NCI-H2171 treated with DMSO at 0.1 percent for 48 hours (cell line): ENCODE measurements at regions not wholly inside any gene's neighbourhood (a gene's known extent, or its start where the extent isn't known, plus 50 kb on each side); places are given as distances from the start of the nearest gene placed in this dataset.
"Not testable (repeated sequence)": the region's sequence is repeated elsewhere in the genome, so short reads cannot be mapped to it uniquely, and the experiment has no call there.

Experiments used
- DNase-seq: peaks from one replicate; lab custom pipeline; 2025; lab: John Stamatoyannopoulos, UW

- no peak for DNase-seq
Observed at GRCh38 chr2:172261292-172261691, 158.6 kb upstream of the DLX2 start.

- no peak for DNase-seq
Observed at GRCh38 chr2:172262486-172262885, 159.8 kb upstream of the DLX2 start.

GRCh38 chr2:172264820-172265219, 162.1 kb upstream of the DLX2 start:
- not testable (repeated sequence) for DNase-seq

- DNase-seq: not testable (repeated sequence)
Observed at GRCh38 chr2:172269507-172270244, 157.7 kb upstream of the ITGA6 start.

- peak; percentile 46 for DNase-seq
Observed at GRCh38 chr2:172270278-172271079, 156.9 kb upstream of the ITGA6 start.

GRCh38 chr2:172273910-172274571, 153.3 kb upstream of the ITGA6 start:
- DNase-seq: peak; percentile 22

- DNase-seq: no peak
Observed at GRCh38 chr2:172275239-172275638, 152.1 kb upstream of the ITGA6 start.

- DNase-seq: no peak
Observed at GRCh38 chr2:172276961-172277360, 150.4 kb upstream of the ITGA6 start.

GRCh38 chr2:172278667-172279066, 148.7 kb upstream of the ITGA6 start:
- no peak for DNase-seq

GRCh38 chr2:172279214-172279613, 148.2 kb upstream of the ITGA6 start:
- DNase-seq: no peak

GRCh38 chr2:172279813-172280212, 147.6 kb upstream of the ITGA6 start:
- DNase-seq: no peak

GRCh38 chr2:172280571-172281361, 146.6 kb upstream of the ITGA6 start:
- DNase-seq: peak; percentile 23

GRCh38 chr2:172281648-172282570, 145.5 kb upstream of the ITGA6 start:
- no peak for DNase-seq

- no peak for DNase-seq
Observed at GRCh38 chr2:172282944-172283343, 144.4 kb upstream of the ITGA6 start.

- no peak for DNase-seq
Observed at GRCh38 chr2:172283476-172283875, 143.9 kb upstream of the ITGA6 start.

GRCh38 chr2:172284209-172284608, 143.2 kb upstream of the ITGA6 start:
- no peak for DNase-seq

- DNase-seq: peak; percentile 73
Observed at GRCh38 chr2:172285010-172285621, 142.3 kb upstream of the ITGA6 start.

GRCh38 chr2:172285760-172286159, 141.6 kb upstream of the ITGA6 start:
- DNase-seq: no peak

GRCh38 chr2:172287190-172287589, 140.2 kb upstream of the ITGA6 start:
- no peak for DNase-seq

GRCh38 chr2:172287605-172288315, 139.6 kb upstream of the ITGA6 start:
- no peak for DNase-seq
